ENCODE measurements at regions not wholly inside any gene's neighbourhood (a gene's known extent, or its start where the extent isn't known, plus 50 kb on each side); places are given as distances from the start of the nearest gene placed in this dataset.

GRCh38 chr7:138295049-138295637 is 164.9 kb upstream of the TRIM24 start:
- no peak for TF ChIP-seq EP300 (IDR thresholded peaks at IDR 0.05; ENCODE audit: borderline replicate concordance in 1 of 2, low read depth in 1 of 2, low read length in 1 of 2)
- TF ChIP-seq NFIC (IDR thresholded peaks at IDR 0.05; ENCODE audit: borderline replicate concordance) = no peak

Measured in SK-N-SH (cell line).